ENCODE measurements at regions not wholly inside any gene's neighbourhood (a gene's known extent, or its start where the extent isn't known, plus 50 kb on each side); places are given as distances from the start of the nearest gene placed in this dataset.
"Not testable (repeated sequence)": the region's sequence is repeated elsewhere in the genome, so short reads cannot be mapped to it uniquely, and the experiment has no call there.

DNA sequence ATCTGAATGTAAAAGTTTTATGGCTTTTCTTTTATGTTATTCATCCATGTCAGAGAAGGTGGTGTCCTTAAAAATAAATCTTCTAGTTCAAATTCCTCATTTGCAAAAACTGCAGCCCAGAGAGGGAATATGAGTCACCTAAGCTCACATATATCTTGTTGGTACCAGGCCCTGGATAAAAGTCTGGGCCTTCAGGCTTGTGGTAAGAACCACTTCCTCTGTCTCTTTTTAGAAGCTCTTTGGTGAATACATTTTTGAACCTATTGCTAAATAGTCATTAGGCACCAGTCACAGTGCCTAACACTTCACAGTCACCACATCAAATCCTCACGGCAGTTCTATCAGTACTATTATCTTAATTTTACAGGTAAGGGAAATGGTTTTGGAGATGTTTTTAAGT lies 199.2 kb downstream of the KCNS3 start:
- no peak for DNase-seq (ENCODE audit: low read depth)

- DNase-seq (ENCODE audit: low read depth): no peak
These were observed 198.8 kb downstream of the KCNS3 start for GRCh38 chr2:18077231-18077630.

GRCh38 chr2:18074476-18074875 lies 196.0 kb downstream of the KCNS3 start:
- DNase-seq (ENCODE audit: low read depth): no peak

- no peak for DNase-seq (ENCODE audit: low read depth)
These were observed 195.1 kb downstream of the KCNS3 start for GRCh38 chr2:18073601-18074000.

DNA sequence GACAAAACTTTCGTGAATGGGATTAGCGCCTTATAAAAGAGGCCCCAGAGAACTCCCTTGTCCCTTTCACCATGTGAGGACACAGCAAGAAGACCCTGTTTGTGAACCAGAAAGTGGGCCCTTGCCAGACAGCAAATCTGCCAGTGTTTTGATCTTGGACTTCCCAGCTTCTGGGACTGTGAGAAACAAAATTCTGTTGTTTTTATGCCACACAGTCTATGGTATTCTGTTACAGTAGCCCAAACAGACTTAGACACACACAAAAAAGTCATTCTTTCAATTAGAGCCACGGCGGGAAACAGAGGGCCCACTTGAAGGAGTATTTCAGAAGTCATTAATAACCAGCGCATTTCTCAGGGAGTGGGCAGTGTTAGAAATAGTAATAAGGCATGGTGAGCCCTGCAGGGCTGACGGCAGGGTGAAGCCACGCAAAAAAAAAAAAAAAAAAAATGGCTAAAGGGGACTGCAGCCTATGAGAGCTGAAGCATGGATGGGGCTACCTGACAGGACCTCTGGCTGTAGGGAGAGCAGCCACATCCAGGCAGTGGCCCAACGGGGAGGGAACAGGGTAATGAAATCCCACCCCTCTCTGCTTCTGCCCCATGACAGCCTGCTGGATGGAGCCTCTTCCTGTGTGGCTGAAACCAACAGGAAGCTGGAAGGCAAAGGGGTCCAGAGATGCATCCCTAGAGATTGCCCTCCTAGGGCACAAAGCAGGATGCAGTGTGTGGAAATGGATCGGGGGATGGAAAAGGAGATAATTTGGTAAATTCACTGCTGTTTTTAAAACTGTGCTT lies 189.3 kb downstream of the KCNS3 start:
- no peak for DNase-seq (ENCODE audit: low read depth)

GRCh38 chr2:18066894-18067293 lies 188.4 kb downstream of the KCNS3 start:
- DNase-seq (ENCODE audit: low read depth): no peak

- DNase-seq (ENCODE audit: low read depth): no peak
These were observed 187.6 kb downstream of the KCNS3 start for GRCh38 chr2:18066066-18066465.

DNA sequence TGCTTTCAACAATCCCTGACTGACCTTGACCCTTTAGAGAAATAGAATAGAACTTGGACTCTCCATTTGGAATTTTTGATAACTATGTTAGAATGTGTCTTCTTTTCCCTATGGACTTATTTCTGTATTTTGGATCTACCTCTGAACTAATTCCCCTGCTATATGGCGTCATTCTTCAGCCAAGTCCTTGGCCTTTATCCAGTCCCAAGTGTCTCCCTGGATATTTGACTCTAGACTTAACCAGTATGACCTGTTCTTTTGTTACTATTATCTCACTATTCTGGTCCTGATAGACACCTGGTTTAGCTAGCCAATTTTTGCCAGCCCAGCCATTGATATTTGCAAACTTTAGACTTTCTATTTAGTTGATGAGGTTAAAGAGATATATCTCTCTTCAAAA lies 186.8 kb downstream of the KCNS3 start:
- no peak for DNase-seq (ENCODE audit: low read depth)

GRCh38 chr2:18063826-18064470 lies 185.5 kb downstream of the KCNS3 start:
- DNase-seq (ENCODE audit: low read depth): no peak

- DNase-seq (ENCODE audit: low read depth): no peak
These were observed 184.4 kb downstream of the KCNS3 start for GRCh38 chr2:18062892-18063291.

DNA sequence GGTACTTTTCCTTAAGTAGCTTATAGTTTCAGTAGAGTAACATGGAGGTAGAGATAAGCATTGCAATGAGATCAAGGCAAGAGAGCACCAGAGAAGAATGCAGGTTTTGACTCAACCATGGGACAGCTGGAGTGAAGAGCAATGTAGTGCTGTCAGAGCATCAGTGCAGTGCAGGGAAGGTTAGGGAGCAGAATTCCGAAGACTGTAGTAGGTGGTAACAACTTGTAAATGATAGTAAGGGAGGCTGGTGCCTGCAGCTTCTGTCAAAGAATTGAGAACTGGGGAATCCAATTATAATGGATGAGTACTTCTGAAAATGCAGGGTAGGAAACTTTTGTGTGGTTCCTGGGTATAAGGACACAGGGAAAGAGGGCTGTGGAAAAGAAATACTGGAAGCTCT lies 183.2 kb downstream of the KCNS3 start:
- DNase-seq (ENCODE audit: low read depth): no peak

- no peak for DNase-seq (ENCODE audit: low read depth)
These were observed 179.2 kb downstream of the KCNS3 start for GRCh38 chr2:18057657-18058056.

GRCh38 chr2:18055290-18055689 lies 176.8 kb downstream of the KCNS3 start:
- no peak for DNase-seq (ENCODE audit: low read depth)

DNA sequence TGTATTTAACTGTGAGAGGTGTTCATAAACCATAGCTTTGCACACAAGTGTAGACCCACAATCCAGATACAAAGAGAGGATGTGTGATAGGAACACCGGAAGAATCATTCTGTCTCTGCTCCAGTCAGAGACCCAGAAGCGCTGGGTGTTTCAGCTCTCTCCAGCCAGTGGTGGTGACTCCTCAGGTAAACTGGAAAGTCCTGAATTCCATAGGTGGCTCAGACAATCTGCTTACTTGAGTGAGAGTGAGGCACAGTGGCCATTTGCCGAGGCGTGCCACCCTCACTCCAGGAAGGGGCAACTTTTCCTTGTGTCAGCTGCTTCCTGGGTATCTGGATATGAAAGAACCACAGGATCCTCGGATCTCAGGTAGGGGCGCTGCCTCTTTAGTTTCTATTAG lies 171.5 kb downstream of the KCNS3 start:
- DNase-seq (ENCODE audit: low read depth): no peak

DNA sequence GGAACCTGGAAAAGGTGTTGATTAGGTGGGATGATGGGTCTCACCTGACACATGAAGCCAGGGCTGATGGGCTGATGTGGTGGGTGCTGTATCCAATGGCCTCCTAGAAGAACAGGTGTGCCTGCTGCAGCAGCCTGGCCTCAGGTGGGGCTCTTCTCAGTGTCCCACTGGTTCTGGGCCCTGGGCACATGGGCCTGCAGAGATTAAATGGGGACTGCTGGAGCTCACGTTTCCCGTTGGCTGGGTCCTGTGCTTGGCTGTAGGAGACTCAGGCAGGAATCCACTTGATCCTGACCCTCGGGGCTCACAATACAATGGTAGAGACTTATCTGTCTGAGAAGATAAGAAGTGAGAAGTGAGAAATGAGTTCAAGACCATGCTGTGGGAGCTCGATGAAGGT lies 170.9 kb downstream of the KCNS3 start:
- no peak for DNase-seq (ENCODE audit: low read depth)

GRCh38 chr2:18047896-18048657 lies 169.6 kb downstream of the KCNS3 start:
- no peak for DNase-seq (ENCODE audit: low read depth)

GRCh38 chr2:18047213-18047611 lies 168.7 kb downstream of the KCNS3 start:
- DNase-seq (ENCODE audit: low read depth): no peak

GRCh38 chr2:18046558-18047212 lies 168.2 kb downstream of the KCNS3 start:
- no peak for DNase-seq (ENCODE audit: low read depth)

DNA sequence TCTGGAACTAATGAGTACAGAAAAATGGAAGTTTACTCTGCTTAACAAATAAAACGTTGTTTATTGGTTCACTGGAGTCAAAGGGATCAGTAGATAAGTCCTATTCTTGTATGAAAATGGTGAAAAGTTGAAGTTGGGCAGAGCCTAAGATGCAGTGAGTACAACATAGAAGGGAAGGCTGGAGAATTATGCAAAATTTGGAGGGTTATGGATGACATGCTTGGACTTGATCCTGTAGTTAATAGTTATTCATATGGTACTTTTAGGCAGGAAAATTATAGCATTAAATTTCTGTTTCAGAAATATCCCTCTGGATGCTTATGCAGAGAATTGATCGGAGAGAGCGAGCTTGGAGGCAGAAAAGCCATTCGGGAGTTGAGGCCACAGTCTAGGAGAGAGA lies 167.6 kb downstream of the KCNS3 start:
- DNase-seq (ENCODE audit: low read depth): no peak

GRCh38 chr2:18045230-18045629 lies 166.8 kb downstream of the KCNS3 start:
- DNase-seq (ENCODE audit: low read depth): no peak

GRCh38 chr2:18017381-18017780 lies 138.9 kb downstream of the KCNS3 start:
- DNase-seq (ENCODE audit: low read depth): not testable (repeated sequence)

GRCh38 chr2:18009891-18010290 lies 131.4 kb downstream of the KCNS3 start:
- no peak for DNase-seq (ENCODE audit: low read depth)

DNA sequence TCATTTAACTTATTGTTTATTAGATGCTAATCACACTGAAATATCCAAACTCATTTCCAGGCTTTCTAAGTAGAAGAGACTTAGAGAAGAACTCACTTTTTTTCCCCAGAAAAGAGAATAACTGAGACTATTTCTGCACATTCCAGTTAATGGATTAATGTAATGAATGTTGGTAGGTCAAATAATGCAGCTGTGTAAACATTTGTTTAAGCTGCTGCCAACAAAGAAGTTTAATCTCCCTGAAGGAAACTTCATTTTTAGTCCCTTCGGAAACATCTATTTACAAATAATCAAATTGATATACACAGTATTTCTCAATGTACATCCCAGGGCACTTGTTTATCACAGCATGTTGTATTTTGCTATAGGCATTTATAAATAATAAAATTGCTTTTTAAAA lies 126.9 kb downstream of the KCNS3 start:
- DNase-seq (ENCODE audit: low read depth): no peak

Measured in activated gamma-delta T cell treated with anti-CD3 and anti-CD28 coated beads, Interleukin-2, amount 50 U/mL, for 16 hours (primary cell).